Ovary (tissue), 3 donors: ENCODE measurements at regions not wholly inside any gene's neighbourhood (a gene's known extent, or its start where the extent isn't known, plus 50 kb on each side); places are given as distances from the start of the nearest gene placed in this dataset.

ENCODE experiments used
- POLR2A ChIP-seq: fragments of 450-650 bp; IDR thresholded peaks from one replicate; pipeline ENCODE4 v1.6.1; 2017; ENCODE audit warnings: antibody characterized with exemption, mild to moderate bottlenecking, moderate library complexity
- TF ChIP-seq, protein P1 (sequence below), 3 donors: fragments of 450-650 bp in 2 of 3; fragments of 200-600 bp in 1 of 3; IDR thresholded peaks; one replicate each; pipeline versions ENCODE4 v1.5.1 to v1.8.0; 2016 to 2022; ENCODE audit warnings: antibody characterized with exemption in 3 of 3, mild to moderate bottlenecking in 1 of 3
- donor health status: DM: no; HTN: no; CAD: no.

DNA sequence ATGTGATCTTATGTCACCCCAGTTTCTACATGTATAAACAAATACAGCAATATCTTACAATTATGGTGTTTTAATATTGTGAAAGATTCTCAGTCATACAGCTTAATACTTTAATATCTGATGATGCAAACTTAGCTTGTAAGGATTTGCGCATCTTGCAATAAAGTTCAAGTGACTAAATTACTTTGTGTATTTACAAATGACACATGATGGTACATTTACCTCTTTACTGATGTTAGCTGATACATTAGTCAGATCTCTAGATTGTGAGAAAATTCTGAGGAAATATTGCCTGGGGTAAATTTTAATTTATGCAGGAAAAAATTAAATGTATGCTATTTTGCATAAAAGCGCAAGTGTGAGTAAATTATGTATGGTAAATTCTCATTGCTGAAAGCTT, 418.8 kb upstream of the MMS22L start:
- TF ChIP-seq, protein P1, sequence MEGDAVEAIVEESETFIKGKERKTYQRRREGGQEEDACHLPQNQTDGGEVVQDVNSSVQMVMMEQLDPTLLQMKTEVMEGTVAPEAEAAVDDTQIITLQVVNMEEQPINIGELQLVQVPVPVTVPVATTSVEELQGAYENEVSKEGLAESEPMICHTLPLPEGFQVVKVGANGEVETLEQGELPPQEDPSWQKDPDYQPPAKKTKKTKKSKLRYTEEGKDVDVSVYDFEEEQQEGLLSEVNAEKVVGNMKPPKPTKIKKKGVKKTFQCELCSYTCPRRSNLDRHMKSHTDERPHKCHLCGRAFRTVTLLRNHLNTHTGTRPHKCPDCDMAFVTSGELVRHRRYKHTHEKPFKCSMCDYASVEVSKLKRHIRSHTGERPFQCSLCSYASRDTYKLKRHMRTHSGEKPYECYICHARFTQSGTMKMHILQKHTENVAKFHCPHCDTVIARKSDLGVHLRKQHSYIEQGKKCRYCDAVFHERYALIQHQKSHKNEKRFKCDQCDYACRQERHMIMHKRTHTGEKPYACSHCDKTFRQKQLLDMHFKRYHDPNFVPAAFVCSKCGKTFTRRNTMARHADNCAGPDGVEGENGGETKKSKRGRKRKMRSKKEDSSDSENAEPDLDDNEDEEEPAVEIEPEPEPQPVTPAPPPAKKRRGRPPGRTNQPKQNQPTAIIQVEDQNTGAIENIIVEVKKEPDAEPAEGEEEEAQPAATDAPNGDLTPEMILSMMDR (IDR thresholded peaks at IDR 0.05) = no peak
- no peak for TF ChIP-seq POLR2A
